NAMALWA (cell line): ENCODE measurements at regions not wholly inside any gene's neighbourhood (a gene's known extent, or its start where the extent isn't known, plus 50 kb on each side); places are given as distances from the start of the nearest gene placed in this dataset.

Source experiments
- DNase-seq: peaks from one replicate; pipeline ENCODE4 v3.0.0-alpha.2; 2015; ENCODE audit warnings: low spot score

GRCh38 chr18:27473318-27473717 lies 288.2 kb upstream of the CHST9 start:
- no peak for DNase-seq

- no peak for DNase-seq
Observed at GRCh38 chr18:27467073-27467472, 282.0 kb upstream of the CHST9 start.

- DNase-seq, result no peak
Observed at GRCh38 chr18:27461957-27462356, 276.8 kb upstream of the CHST9 start.

- peak; percentile 16 for DNase-seq
Observed at GRCh38 chr18:27449104-27449503, 264.0 kb upstream of the CHST9 start.

GRCh38 chr18:27447930-27448329 lies 262.8 kb upstream of the CHST9 start:
- no peak for DNase-seq

- DNase-seq, result no peak
Observed at GRCh38 chr18:27447451-27447881, 262.4 kb upstream of the CHST9 start.

GRCh38 chr18:27430595-27430994 lies 245.5 kb upstream of the CHST9 start:
- DNase-seq, result no peak

- no peak for DNase-seq
Observed at GRCh38 chr18:27428716-27429475, 243.8 kb upstream of the CHST9 start.

GRCh38 chr18:27428120-27428519 lies 243.0 kb upstream of the CHST9 start:
- no peak for DNase-seq

- no peak for DNase-seq
Observed at GRCh38 chr18:27423581-27423980, 238.5 kb upstream of the CHST9 start.

- no peak for DNase-seq
Observed at GRCh38 chr18:27419646-27420045, 234.5 kb upstream of the CHST9 start.

- DNase-seq, result no peak
Observed at GRCh38 chr18:27415495-27415894, 230.4 kb upstream of the CHST9 start.

GRCh38 chr18:27414682-27415081 lies 229.6 kb upstream of the CHST9 start:
- no peak for DNase-seq

- no peak for DNase-seq
Observed at GRCh38 chr18:27413495-27414401, 228.6 kb upstream of the CHST9 start.

- DNase-seq, result no peak
Observed at GRCh38 chr18:27412556-27412955, 227.4 kb upstream of the CHST9 start.

GRCh38 chr18:27411911-27412310 lies 226.8 kb upstream of the CHST9 start:
- no peak for DNase-seq

GRCh38 chr18:27411013-27411412 lies 225.9 kb upstream of the CHST9 start:
- DNase-seq, result no peak

GRCh38 chr18:27404855-27405254 lies 219.7 kb upstream of the CHST9 start:
- no peak for DNase-seq

GRCh38 chr18:27400001-27400400 lies 214.9 kb upstream of the CHST9 start:
- no peak for DNase-seq

- no peak for DNase-seq
Observed at GRCh38 chr18:27395752-27396151, 210.6 kb upstream of the CHST9 start.

GRCh38 chr18:27394687-27395086 lies 209.6 kb upstream of the CHST9 start:
- no peak for DNase-seq

GRCh38 chr18:27382567-27383216 lies 197.6 kb upstream of the CHST9 start:
- no peak for DNase-seq
